Dedifferentiated amniotic fluid mesenchymal stem cell (primary cell): ENCODE measurements at regions not wholly inside any gene's neighbourhood (a gene's known extent, or its start where the extent isn't known, plus 50 kb on each side); places are given as distances from the start of the nearest gene placed in this dataset.

Experiments used
- DNase-seq: peaks from one replicate; pipeline ENCODE4 v3.0.0-alpha.2; 2016; ENCODE audit errors: extremely low spot score

DNA sequence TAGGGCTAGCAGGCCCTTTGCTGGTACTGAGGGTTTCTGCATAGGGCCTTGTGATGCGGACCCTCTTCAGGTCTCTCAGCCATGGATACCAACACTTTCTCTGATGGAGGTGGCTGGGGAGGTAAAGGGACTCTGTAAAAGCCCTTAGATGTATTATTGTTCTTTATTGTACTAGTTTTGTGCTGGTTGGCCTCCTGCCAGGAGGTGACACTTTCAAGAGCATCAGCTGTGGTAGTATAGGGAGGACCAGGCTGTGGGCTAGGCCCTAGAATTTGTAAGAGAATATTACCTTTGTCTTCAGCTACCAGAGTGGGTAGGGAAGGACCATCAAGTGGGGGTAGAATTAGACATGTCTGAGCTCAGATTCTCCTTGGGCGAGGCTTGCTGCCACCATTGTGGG lies 936.3 kb downstream of the CENPC start:
- DNase-seq: no peak

DNA sequence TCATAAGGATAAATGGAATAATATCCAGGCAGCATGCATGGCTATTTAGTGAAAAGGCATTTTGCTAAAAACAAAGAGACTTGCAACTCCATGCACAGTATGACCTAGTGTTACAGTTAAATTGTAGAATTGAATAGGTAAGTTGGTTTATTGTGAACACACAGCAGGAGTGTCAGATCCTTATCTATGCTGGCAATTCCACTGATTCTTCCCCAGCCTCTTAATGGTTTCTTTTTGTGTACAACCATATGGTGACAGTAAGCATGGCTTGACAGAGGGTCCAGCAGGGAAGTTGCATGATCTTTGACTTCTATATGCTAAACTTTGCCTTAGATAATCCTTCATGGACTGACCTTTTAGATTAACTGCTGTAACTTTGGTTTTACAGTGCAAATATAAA lies 936.6 kb upstream of the EPHA5 start:
- no peak for DNase-seq

DNA sequence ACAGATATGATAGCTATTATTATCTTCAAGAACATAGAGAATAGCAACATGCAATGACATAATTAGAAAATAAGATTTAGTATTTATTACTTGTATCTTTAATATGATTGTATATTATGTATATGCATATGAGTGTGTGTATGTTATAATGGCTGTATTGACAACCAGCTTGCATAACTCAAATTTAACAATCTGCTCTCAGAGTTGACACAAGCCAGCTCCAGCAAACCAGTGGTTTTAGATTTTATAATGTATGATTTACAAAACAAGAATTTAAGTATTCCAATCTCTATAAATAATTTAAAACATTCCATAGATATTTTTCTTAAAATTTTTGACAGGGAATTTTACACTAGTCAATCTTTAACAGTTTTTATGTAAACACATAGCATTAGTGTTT lies 935.9 kb upstream of the EPHA5 start:
- DNase-seq: no peak

DNA sequence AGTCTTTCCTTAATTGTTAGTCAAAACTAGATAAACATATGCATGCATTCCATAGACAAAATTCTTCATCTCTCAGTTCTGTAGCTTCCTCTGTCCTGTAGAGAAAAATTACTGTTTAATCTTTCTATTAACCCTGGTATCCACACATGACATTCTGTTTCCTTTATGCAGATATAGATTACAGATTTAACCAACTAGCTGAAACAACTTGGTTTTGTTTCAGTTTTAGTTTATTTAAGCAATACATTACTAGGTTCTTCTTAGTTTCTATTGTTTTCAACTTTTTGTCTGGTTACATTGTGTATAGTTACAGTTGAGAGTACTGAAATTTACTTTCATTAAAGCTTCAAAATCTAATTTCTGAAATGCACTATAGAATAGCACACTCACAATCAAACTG lies 933.9 kb upstream of the EPHA5 start:
- DNase-seq: no peak

DNA sequence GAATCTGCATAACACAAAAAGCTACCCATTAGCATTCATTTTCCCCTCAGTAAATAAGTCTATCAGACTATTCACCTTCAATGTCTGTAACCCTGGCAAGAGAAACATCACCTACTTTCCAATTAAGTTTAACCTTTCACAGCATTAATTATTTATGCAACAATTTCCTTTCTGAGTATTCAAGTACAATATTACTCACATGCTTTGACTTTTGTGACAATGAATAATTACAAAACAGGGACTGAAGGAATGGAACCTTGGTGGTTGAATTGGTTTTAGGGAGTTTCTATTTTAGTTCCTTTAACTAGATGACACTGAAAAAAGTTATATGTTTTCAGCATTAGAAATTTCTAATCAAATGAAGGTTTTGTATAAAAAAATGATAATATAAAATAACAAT lies 932.3 kb upstream of the EPHA5 start:
- no peak for DNase-seq

DNA sequence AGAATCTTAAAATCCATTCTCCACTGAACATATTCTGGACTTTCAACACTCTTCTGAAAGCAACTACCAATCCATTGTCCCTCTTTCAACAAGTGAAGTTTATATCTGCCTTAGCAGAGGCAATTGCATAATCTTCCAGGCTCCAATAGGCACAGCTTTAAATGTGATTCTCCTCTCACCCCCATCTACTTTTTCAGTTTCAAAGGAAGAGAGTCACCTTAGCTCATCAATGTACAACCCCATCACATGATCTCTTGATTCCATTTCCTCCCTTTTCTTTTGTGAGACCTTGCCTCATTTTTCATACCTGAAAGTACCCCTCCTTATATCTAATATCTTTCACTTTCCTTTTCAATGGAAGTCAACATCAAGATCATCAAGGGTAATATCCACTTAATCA lies 921.7 kb upstream of the EPHA5 start:
- no peak for DNase-seq

DNA sequence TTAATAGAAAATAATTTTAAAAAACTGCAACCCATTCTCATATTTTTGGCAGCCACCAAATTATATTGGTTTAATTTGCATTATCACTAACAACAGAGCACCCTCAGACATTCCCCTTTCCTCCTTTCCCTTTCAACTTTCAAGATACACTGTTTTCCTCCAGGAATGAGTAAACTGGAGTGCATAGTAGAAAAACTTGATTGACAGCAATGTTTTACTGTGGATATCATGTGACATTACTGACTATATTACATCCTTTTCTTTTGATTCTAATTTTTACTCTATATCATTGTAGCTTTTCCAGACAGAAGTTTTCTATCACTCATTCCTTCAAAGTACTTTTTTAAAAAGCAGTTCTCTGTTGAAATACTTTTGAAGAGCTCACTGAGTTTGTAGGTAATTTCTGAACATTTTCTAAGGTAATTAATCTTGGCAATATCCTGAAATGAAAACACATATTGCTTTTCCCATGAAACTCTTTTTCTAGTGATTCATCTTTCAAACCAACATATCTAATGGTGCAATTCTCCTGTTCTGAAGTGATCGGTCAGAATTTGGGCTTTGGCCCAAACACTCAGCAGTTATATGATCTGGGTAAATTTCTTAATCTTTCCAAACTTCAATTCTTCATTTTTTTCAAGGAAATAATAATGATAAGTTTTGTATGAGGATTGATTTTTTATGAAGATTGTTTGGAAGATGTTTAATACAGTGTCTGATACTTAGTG lies 920.4 kb upstream of the EPHA5 start:
- DNase-seq: peak; percentile 50

DNA sequence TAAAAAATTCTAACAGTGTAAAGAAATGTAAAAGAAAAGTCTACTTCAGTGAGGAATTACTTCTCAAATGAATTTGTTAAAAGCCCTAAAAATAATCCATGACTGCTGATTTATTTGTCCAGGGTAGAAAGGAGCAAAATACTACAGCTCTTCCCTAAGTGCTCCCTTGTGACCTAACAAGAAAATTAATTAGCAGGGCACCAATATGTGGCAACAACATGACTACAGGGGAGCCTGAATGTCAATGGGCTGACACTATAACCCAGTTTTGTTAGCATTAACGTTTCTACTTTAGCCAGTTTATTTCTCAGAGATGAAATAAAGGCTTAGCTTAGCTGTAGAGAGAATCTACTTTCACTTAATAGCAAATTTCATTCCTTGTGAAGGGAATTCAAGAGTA lies 918.9 kb upstream of the EPHA5 start:
- DNase-seq: no peak

DNA sequence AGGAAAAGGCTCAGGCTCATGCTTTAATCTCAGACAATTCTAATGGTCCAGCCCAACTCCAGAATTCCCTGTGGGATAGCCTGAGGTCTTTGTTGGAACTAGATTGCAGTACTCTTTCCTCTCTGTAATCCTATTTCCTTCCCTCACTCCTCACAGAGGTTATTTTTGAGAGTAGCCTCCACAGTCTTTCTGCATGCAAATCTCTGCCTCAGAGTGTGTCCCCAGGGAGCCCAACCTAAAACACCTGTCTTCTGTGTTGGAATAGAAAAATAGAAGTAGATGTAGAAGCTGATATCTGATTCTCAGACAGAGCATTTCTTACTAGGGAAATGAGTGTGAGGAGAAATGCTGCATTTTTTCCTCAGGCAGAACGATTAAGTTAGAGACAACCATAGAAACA lies 915.5 kb upstream of the EPHA5 start:
- DNase-seq: no peak

DNA sequence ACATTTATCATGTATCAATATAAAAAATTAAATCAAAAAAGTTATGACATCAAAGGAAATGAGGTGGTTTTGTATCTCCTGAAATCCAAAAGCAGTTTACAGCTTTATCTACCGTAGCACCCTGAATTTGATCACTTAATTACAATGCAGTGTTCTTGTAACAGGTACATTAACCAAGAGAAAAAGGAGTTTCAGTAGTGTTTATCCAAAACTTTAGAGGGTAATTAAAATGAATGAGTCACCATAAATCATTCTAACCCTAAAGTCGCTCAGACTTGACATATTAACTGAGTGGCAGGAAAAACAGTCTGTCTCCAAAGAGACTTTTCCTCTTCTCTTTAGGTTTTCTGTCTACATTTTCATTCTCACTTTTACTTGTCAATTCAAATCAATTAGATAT lies 907.6 kb upstream of the EPHA5 start:
- DNase-seq: no peak

DNA sequence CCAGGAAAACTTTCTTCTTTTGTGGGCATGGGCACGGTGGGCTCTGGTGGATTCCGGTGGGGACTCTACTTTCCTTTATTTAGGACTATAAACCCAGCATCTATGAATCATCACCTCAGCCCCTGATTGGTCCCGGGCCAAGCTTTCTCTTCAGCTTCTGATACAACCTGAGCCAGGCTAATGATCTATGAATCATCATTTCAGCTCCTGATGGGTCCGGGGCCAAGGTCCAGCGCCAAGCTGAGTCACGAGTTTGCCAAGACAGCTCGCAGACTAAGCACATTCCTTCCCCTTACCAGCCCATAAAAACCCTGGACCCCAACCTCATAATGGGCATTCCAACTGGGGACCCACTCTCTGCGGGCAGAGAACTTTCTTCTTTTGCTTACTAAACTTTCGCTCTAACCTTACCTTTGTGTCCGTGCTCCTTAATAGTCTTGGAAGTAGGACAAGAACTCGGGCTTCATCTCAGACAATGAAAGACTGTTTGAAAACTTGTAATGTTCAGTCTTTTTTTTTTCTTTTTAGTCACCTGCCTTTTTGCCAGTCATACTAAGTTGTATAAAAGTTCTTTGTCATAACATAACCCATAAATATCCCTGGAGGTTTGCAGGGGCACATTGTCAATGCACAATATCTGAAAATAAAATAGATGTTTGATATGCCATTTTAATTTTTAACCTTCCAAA lies 904.9 kb upstream of the EPHA5 start:
- DNase-seq: peak; percentile 44

DNA sequence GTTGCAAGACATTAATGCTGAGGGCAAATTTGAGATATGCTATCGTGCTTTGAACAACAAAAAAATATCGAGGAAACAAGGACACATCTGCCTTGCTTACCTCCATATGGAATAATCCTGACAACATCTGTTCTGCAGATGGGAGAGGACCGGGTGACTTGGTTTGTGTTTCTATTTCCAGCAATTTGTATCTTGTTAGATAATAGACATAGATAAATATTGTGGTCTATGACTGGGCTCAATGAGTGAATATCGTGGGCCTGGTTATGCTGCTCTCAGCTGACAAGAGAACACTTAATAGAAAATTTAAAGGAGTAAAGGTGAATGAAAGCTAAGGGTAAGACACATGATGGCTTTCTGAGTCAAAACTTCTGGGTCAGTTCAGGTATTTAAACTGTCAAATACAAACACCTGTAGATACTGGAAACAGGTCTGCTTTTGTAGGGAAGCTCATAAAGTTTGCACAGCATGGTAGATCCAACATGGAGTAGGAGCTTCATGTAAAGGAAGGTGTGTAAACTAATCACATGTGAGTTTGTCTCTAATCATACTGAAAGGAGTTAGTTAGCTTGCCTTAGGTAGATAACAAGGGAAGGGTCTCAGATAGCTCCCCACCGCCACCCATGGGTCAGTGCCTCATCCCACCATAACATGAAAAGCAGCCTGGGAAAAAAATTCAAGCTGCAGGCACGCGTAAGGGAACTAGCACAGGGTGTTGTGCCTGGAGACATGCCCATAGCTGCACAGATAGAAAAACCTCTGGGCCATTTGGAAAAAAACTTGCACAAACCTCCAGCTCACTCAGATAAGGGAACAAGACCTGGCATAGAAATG lies 904.1 kb upstream of the EPHA5 start:
- DNase-seq: no peak

DNA sequence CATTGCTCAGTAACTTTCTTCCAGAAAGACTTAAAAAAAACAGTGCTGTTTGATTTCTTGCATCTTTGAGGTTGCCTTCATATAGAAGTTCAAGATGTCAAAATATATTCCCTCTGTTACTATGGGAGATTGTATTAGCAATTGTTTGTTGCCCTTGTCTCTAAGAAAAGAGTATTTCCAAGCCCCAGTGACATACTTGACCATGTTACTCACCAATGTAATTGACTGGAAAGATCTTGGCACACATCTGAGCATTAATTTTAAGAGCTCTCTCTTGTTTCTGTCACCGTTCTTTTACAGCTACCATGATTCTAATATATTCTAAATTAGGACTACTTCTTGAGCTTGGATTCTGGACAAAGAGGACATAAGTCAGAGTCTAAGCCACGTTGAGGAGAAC lies 902.7 kb upstream of the EPHA5 start:
- peak; percentile 86 for DNase-seq

DNA sequence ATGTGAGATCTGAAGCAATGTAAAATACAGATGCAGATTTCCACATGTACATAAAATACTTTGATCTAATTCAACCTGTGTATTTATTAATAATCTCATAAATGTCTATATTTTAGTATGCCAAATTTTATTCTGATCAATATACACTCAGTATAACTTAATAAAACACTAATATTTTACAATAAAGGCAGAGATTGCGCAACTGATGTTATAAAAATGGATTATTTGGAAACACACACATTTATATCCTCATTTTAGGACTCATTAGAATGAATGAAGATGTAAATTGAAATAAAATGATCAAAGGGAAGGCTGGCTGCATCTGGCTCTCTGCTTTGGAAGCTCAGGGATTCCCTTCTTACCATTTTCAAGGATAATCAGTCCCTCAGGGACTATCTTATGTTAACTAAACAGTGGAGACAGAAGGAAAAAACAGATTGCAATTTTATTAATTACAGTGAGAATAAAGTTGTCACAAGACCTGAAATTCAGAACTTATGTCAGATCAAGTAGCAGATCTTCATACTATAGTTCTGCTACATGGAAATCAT lies 900.9 kb upstream of the EPHA5 start:
- no peak for DNase-seq

DNA sequence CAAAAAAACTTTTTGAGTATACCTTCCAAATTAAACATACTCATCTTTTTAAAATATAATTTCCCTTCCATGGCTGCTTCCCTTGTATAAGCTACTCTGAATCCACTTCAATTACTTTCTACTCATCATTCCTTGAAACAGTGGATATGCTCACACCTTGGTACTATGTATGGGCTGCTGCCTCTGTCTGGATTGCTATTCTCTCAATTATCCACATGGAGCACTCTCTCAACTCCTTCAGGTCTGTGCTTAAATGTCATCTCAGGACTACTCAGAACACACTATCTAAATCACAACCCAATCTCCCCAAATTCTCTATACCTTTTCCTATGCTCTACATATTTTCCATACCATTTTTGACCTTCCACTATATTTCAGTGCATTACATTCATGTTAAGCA lies 898.9 kb upstream of the EPHA5 start:
- DNase-seq: no peak

DNA sequence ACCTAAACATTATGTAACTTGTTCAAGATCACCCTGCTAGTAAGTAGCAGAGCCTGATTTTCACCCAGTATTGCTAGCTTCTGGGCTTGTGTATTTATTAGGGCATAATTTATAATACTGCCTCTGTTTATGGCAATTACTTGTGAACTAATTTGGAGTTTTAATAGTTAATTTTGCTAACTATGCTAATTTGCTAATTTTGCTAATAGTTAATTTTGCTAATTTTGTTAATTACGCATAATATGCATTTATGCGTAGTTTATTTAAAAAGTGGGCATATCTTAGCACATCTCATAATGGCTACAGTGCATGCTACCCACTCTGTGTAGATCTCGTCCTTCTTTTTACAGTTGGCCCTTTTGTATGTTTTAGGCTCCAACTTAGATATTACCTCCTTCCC lies 898.1 kb upstream of the EPHA5 start:
- no peak for DNase-seq

DNA sequence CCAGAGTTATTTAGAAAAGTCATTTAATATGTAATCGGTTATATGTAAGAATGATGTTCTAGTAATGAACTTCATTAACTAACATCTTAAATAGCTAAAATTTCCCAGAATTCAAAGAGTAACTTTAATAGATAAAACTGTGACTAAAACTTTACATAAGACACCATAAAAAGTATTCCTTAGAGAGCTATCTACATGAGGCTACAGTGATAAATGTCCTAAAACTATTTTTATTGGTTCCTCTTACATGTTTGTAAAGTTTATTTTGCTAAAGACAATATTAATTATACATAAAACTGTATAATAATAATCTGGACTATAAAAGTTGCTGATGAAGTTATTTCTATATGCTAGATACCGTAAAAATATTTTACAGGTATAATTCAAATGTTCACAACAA lies 897.7 kb upstream of the EPHA5 start:
- DNase-seq: no peak

DNA sequence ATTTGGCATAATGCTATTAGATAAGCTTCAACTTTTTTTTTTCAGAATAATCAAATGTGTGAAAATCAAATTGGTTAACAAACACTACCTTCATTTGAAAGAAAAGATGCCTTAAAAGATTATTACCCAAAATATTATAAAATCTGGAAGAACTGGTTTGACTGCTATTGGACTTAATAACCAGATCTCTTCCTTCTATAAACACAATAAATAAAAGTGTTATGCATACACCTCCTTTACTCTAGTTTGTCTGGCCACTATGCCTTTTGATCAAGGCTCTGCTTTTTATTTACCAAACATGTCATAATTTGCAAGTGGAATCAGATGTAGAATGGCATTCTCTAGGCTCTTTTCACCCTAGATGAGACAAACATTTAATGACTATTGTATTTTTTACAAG lies 897.3 kb upstream of the EPHA5 start:
- no peak for DNase-seq

DNA sequence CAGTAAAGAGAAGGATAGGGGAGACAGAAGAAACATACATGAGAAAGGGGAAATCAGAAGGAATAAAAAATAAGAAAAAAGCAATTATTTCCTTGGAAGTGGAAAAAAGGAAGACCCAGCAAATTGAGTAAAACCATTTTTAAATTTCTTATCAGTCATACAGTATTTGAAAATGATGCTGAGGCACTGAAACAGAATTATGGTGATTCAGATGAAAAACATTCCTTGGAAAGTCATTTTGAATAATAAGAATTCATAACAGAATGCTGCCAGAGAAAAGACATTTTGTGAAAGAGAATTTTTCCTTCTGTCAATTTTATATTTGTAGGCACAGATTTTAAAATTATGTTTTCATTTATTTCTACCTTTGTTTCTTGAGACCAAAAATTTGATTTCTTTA lies 895.5 kb upstream of the EPHA5 start:
- DNase-seq: peak; percentile 68

DNA sequence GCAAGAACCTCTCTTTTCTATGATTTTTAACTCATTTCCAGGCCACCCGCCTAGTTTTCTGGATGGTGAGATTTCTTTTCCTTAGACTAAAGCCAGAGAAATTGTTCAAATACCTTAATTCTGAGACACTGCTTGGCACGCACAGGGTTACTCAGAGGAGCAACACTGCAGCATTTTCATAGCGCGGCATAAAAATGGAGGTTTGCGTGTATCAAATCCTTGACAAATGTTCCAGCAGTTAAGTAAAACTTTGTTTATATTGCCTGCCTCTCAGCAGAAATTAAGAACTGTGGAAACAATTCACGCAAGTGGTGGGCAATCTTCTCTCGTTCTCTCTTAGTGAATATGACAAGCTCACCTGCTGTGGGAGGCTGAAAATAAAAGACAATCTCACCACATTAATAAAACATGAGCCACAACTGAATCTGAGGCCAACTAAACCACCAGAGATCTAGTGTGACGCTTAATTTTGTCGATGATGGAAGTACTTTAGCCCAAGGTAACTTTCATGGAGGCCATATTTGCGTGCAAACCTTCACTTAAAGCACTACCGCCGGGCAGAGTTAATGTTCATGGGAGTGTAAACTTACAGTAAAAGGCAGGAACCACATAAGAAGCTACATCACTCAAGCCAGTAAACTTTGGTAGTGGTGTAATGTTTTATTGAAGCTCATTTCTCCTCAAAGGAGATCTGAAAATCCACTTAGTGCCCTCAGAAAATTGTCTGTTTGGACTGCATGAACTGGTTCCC lies 894.8 kb upstream of the EPHA5 start:
- peak; percentile 96 for DNase-seq

DNA sequence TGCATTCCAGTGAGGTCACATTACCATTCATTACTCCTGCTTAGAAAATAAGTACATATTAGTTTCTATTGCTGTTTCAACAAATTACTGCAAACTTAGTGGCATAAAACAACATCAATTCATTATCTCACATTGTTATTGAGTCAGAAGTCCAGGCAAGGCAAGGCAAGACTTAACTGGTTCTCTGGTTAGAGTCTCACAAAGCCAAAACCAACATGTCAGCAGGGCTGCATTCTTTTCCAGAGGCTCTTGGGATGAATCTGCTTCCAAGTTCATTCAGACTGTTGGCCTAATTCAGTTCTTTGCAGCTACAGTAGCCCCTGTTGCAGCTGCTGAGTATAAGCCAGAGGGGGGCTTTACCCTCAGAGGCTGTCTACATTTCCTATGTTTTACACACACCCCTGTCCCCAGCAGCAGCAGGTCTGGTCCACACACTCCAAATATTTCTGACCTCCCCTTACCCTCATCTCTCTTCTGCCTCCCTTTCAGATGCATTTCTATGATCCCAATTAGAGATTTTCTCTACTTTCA lies 892.1 kb upstream of the EPHA5 start:
- peak; percentile 16 for DNase-seq
